ENCODE measurements at regions not wholly inside any gene's neighbourhood (a gene's known extent, or its start where the extent isn't known, plus 50 kb on each side); places are given as distances from the start of the nearest gene placed in this dataset.

GRCh38 chr1:94676686-94677085 is 135.1 kb upstream of the F3 start:
- H3K27ac ChIP-seq (ENCODE audit: low read depth, low read length): no peak overlapping the region
- peaks cover 2% of the 10 kb centered on the region for H3K9me3 Mint-ChIP-seq
- no peak overlapping the region for H3K4me3 ChIP-seq (ENCODE audit: low read length)
- WGBS, 2 experiments (ENCODE audit: insufficient coverage in 1 of 2, insufficient read length in 1 of 2): 82 to 86% methylated on average over 6 of the region's 6 CpGs
- peaks cover 2% of the 10 kb centered on the region for H3K36me3 Mint-ChIP-seq (ENCODE audit: low read depth)
- no peak overlapping the region for H3K27ac Mint-ChIP-seq
- no peak overlapping the region for H3K4me3 Mint-ChIP-seq
- no peaks in the 10 kb centered on the region for H3K36me3 ChIP-seq (ENCODE audit: control insufficient read depth, insufficient read depth, low read length)
- TF ChIP-seq, protein P1, sequence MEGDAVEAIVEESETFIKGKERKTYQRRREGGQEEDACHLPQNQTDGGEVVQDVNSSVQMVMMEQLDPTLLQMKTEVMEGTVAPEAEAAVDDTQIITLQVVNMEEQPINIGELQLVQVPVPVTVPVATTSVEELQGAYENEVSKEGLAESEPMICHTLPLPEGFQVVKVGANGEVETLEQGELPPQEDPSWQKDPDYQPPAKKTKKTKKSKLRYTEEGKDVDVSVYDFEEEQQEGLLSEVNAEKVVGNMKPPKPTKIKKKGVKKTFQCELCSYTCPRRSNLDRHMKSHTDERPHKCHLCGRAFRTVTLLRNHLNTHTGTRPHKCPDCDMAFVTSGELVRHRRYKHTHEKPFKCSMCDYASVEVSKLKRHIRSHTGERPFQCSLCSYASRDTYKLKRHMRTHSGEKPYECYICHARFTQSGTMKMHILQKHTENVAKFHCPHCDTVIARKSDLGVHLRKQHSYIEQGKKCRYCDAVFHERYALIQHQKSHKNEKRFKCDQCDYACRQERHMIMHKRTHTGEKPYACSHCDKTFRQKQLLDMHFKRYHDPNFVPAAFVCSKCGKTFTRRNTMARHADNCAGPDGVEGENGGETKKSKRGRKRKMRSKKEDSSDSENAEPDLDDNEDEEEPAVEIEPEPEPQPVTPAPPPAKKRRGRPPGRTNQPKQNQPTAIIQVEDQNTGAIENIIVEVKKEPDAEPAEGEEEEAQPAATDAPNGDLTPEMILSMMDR (conservative IDR thresholded peaks at IDR 0.05): no peak
- no peak overlapping the region for H3K9ac ChIP-seq (ENCODE audit: extremely low read depth, low read length, poor library complexity, severe bottlenecking)
- H3K4me1 ChIP-seq (ENCODE audit: control insufficient read depth, insufficient read depth, low read length): peaks cover 5% of the 10 kb centered on the region
- H3K9me3 ChIP-seq (ENCODE audit: control insufficient read depth, low read length): no peaks in the 10 kb centered on the region
- H3K4me1 Mint-ChIP-seq: peaks cover 17% of the 10 kb centered on the region
- H3K27me3 Mint-ChIP-seq (ENCODE audit: insufficient read depth): no peaks in the 10 kb centered on the region
- DNase-seq: peak; percentile 29
- H3K27me3 ChIP-seq (ENCODE audit: control insufficient read depth, insufficient read depth, low read length, poor library complexity, severe bottlenecking): no peaks in the 10 kb centered on the region

DNA sequence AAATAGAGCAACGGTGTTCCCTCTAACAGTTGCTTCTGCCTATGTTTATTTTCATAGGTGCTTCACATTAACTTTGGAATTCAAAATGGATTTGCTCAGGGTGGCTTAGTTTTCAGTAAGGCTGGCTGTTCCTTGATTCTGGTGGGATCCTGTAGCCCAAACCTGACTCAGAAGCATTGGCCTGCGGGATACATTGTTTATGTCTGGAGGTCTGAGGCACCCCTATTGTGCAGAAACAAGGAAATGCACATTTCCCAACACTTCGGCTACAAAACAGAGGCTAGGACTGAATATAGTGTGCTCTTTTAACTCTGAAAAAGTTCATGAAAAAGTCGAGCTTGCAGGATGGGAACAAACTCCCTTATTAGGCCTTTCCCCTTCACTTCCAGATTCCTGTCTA is 133.8 kb upstream of the F3 start:
- no peak overlapping the region for H3K27ac Mint-ChIP-seq
- TF ChIP-seq, protein P1 (conservative IDR thresholded peaks at IDR 0.05): no peak
- H3K27me3 ChIP-seq (ENCODE audit: control insufficient read depth, insufficient read depth, low read length, poor library complexity, severe bottlenecking): no peaks in the 10 kb centered on the region
- H3K4me3 ChIP-seq (ENCODE audit: low read length): no peak overlapping the region
- peak; percentile 9 for DNase-seq
- H3K9me3 ChIP-seq (ENCODE audit: control insufficient read depth, low read length): no peaks in the 10 kb centered on the region
- H3K4me3 Mint-ChIP-seq: no peak overlapping the region
- H3K36me3 ChIP-seq (ENCODE audit: control insufficient read depth, insufficient read depth, low read length): no peaks in the 10 kb centered on the region
- no peak overlapping the region for H3K27ac ChIP-seq (ENCODE audit: low read depth, low read length)
- H3K27me3 Mint-ChIP-seq (ENCODE audit: insufficient read depth): no peaks in the 10 kb centered on the region
- peaks cover 5% of the 10 kb centered on the region for H3K4me1 ChIP-seq (ENCODE audit: control insufficient read depth, insufficient read depth, low read length)
- peaks cover 2% of the 10 kb centered on the region for H3K36me3 Mint-ChIP-seq (ENCODE audit: low read depth)
- peaks cover 2% of the 10 kb centered on the region for H3K9me3 Mint-ChIP-seq
- peaks cover 27% of the 10 kb centered on the region for H3K4me1 Mint-ChIP-seq
- WGBS, 2 experiments (ENCODE audit: insufficient coverage in 1 of 2, insufficient read length in 1 of 2): 86 to 88% methylated on average over 2 to 4 of the region's 4 CpGs
- no peak overlapping the region for H3K9ac ChIP-seq (ENCODE audit: extremely low read depth, low read length, poor library complexity, severe bottlenecking)

DNA sequence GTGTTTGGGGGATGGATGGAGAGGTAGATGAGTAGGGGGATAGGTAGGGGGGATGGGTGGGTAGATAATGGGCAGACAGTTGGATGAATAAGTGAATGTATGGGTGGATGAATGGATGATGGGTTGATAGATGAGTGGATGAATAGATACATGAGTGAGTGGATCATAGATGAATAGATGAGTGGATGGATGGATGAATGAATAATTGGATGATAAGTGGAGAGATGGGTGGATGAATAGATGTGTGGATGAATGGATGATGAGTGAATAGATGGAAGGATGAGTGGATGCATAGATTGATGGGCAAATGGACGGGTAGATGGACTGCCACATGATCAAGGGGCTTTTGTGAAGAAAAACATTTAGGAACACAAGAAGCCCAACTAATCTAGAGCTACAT is 133.3 kb upstream of the F3 start:
- Histone ChIP-seq H3K36me3 (ENCODE audit: control insufficient read depth, insufficient read depth, low read length) (no peaks in the 10 kb centered on the region), H3K9me3 (ENCODE audit: control insufficient read depth, low read length) (no peaks in the 10 kb centered on the region), H3K27me3 (ENCODE audit: control insufficient read depth, insufficient read depth, low read length, poor library complexity, severe bottlenecking) (no peaks in the 10 kb centered on the region), H3K4me3 (ENCODE audit: low read length) (no peak overlapping the region), H3K9ac (ENCODE audit: extremely low read depth, low read length, poor library complexity, severe bottlenecking) (no peak overlapping the region), H3K27ac (ENCODE audit: low read depth, low read length) (no peak overlapping the region), H3K4me1 (ENCODE audit: control insufficient read depth, insufficient read depth, low read length) (peaks cover 7% of the 10 kb centered on the region)
- WGBS, 2 experiments (ENCODE audit: insufficient coverage in 1 of 2, insufficient read length in 1 of 2): 90% methylated on average over 1 of the region's 1 CpG; no CpG with 5 or more reads in 1 of the 2 experiments
- peaks cover 32% of the 10 kb centered on the region for H3K4me1 Mint-ChIP-seq
- peaks cover 2% of the 10 kb centered on the region for H3K36me3 Mint-ChIP-seq (ENCODE audit: low read depth)
- peaks cover 2% of the 10 kb centered on the region for H3K9me3 Mint-ChIP-seq
- H3K4me3 Mint-ChIP-seq: no peak overlapping the region
- no peaks in the 10 kb centered on the region for H3K27me3 Mint-ChIP-seq (ENCODE audit: insufficient read depth)
- no peak overlapping the region for H3K27ac Mint-ChIP-seq
- TF ChIP-seq, protein P1 (conservative IDR thresholded peaks at IDR 0.05): no peak
- DNase-seq: no peak

Measured in endodermal cell (in vitro differentiated cells).